CD14-positive monocyte (primary cell): ENCODE measurements at regions not wholly inside any gene's neighbourhood (a gene's known extent, or its start where the extent isn't known, plus 50 kb on each side); places are given as distances from the start of the nearest gene placed in this dataset.

ENCODE experiments used
- DNase-seq, 3 donors: peaks; one replicate each; pipeline ENCODE4 v3.0.0-alpha.2; 2011 to 2022
- H2AFZ ChIP-seq: 2 replicates; pipeline ENCODE4 v1.6.0; 2012; ENCODE audit warnings: mild to moderate bottlenecking, low read depth, low read length, inconsistent platforms; ENCODE audit not compliant: insufficient read depth, poor library complexity, severe bottlenecking
- H3K27ac ChIP-seq, 2 donors: 1 replicate in 1 of 2; 2 replicates in 1 of 2; pipeline ENCODE4 v1.5.1; 2012 to 2013; ENCODE audit warnings: low read length in 2 of 2, control low read depth in 1 of 2, inconsistent platforms in 1 of 2, low read depth in 1 of 2, mild to moderate bottlenecking in 1 of 2
- H3K27me3 ChIP-seq, 2 donors: one replicate each; pipeline versions ENCODE4 v1.6.0 to v1.6.1; 2011 to 2013; ENCODE audit warnings: low read length in 2 of 2; ENCODE audit not compliant: control insufficient read depth in 2 of 2, insufficient read depth in 2 of 2
- H3K36me3 ChIP-seq, 2 donors: replicated peaks in 1 of 2; 1 replicate in 1 of 2; 2 replicates in 1 of 2; pipeline versions ENCODE4 v1.5.1 to v1.6.1; 2012 to 2013; ENCODE audit warnings: low read length in 2 of 2, control low read depth in 1 of 2, inconsistent platforms in 1 of 2, mild to moderate bottlenecking in 1 of 2; ENCODE audit not compliant: insufficient read depth in 2 of 2, control insufficient read depth in 1 of 2
- H3K4me1 ChIP-seq, 2 donors: 1 replicate in 1 of 2; 2 replicates in 1 of 2; pipeline versions ENCODE4 v1.5.1 to v1.6.1; 2012 to 2013; ENCODE audit warnings: low read length in 2 of 2, control low read depth in 1 of 2, inconsistent platforms in 1 of 2, mild to moderate bottlenecking in 1 of 2, moderate library complexity in 1 of 2; ENCODE audit not compliant: insufficient read depth in 2 of 2, control insufficient read depth in 1 of 2
- H3K4me2 ChIP-seq: replicated peaks from 2 replicates; pipeline ENCODE3; 2012; ENCODE audit warnings: low read length, moderate library complexity, mild to moderate bottlenecking; ENCODE audit not compliant: poor library complexity, severe bottlenecking; ENCODE audit errors: extremely low read depth
- H3K4me3 ChIP-seq, 3 experiments: fragments of 200-600 bp in 1 of 3; sonication (generic) in 1 of 3; replicated peaks in 1 of 3; 1 replicate in 2 of 3; 2 replicates in 1 of 3; pipeline ENCODE4 v1.5.1; 2011 to 2013; ENCODE audit warnings: low read length in 3 of 3, mild to moderate bottlenecking in 3 of 3, control low read depth in 2 of 3, low read depth in 2 of 3, inconsistent platforms in 1 of 3, moderate library complexity in 1 of 3
- H3K79me2 ChIP-seq: 2 replicates; pipeline ENCODE4 v1.6.0; 2012; ENCODE audit warnings: mild to moderate bottlenecking, control low read depth, inconsistent platforms, low read length, moderate library complexity; ENCODE audit not compliant: insufficient read depth
- H3K9ac ChIP-seq: 2 replicates; pipeline ENCODE4 v1.6.0; 2017; ENCODE audit warnings: low read length, mild to moderate bottlenecking; ENCODE audit not compliant: insufficient read depth, poor library complexity, severe bottlenecking
- H3K9me3 ChIP-seq, 2 donors: replicated peaks in 1 of 2; 1 replicate in 1 of 2; 2 replicates in 1 of 2; pipeline versions ENCODE4 v1.5.1 to v1.6.1; 2012 to 2013; ENCODE audit warnings: low read length in 2 of 2, control low read depth in 1 of 2; ENCODE audit not compliant: control insufficient read depth in 1 of 2, insufficient read depth in 1 of 2
- H4K20me1 ChIP-seq: 2 replicates; pipeline ENCODE4 v1.6.0; 2012; ENCODE audit warnings: mild to moderate bottlenecking, low read length, control low read depth, moderate library complexity; ENCODE audit not compliant: insufficient read depth
- H3K27ac Mint-ChIP-seq, 7 donors: one replicate each; pipeline ENCODE4 v1.8.0; 2020; ENCODE audit warnings: mild to moderate bottlenecking in 7 of 7, mixed read lengths in 7 of 7, moderate library complexity in 6 of 7, inconsistent platforms in 2 of 7
- H3K27me3 Mint-ChIP-seq, 3 donors: one replicate each; pipeline ENCODE4 v1.8.0; 2021 to 2022; ENCODE audit warnings: low read depth in 3 of 3, mild to moderate bottlenecking in 3 of 3, mixed read lengths in 3 of 3, moderate library complexity in 3 of 3, inconsistent platforms in 1 of 3
- H3K36me3 Mint-ChIP-seq, 2 donors: one replicate each; pipeline ENCODE4 v1.8.0; 2020; ENCODE audit warnings: mixed read lengths in 2 of 2, inconsistent platforms in 1 of 2, mild to moderate bottlenecking in 1 of 2
- H3K4me1 Mint-ChIP-seq: one replicate; pipeline ENCODE4 v1.8.0; 2020; ENCODE audit warnings: mild to moderate bottlenecking, mixed read lengths
- H3K4me3 Mint-ChIP-seq, 2 donors: one replicate each; pipeline ENCODE4 v1.8.0; 2020; ENCODE audit warnings: mild to moderate bottlenecking in 2 of 2, mixed read lengths in 2 of 2, moderate library complexity in 1 of 2
- H3K9me3 Mint-ChIP-seq, 7 donors: one replicate each; pipeline ENCODE4 v1.8.0; 2020 to 2022; ENCODE audit warnings: mixed read lengths in 7 of 7, mild to moderate bottlenecking in 6 of 7, moderate library complexity in 6 of 7, inconsistent platforms in 2 of 7
- CTCF ChIP-seq: fragments of 200-600 bp; IDR thresholded peaks from one replicate; pipeline ENCODE4 v1.8.0; 2022; ENCODE audit warnings: antibody characterized with exemption, mild to moderate bottlenecking
- WGBS: methylation state at CpG from one replicate; pipeline ENCODE4 v1.1.5; 2013; ENCODE audit warnings: missing lambda C conversion rate; ENCODE audit not compliant: insufficient coverage; 5-methylcytosine and 5-hydroxymethylcytosine counted together
- intact Hi-C, 2 donors: fragments of 100-400 bp; cut with micrococcal nuclease; formaldehyde crosslinking; loops; one replicate each; pipeline versions ENCODE4 v1.15.0 to v1.15.1; 2023

GRCh38 chr18:40371673-40372072 is 1583.4 kb upstream of the PIK3C3 start:
- H3K4me1 ChIP-seq, result no peaks in the 10 kb centered on the region
- Mint-ChIP-seq H3K4me1 (no peaks in the 10 kb centered on the region), H3K27ac (no peak overlapping the region), H3K9me3 (peaks cover 2 to 8% (median 6%) of the 10 kb centered on the region in 7 donors), H3K27me3 (peaks cover 0 to 2% (median 0%) of the 10 kb centered on the region in 3 donors), H3K4me3 (no peak overlapping the region), H3K36me3 (no peaks in the 10 kb centered on the region)
- no peak for DNase-seq
- no peak overlapping the region for H3K27ac ChIP-seq
- TF ChIP-seq CTCF, result no peak
- no peak overlapping the region for H2AFZ ChIP-seq
- no CpG with 5 or more reads among the region's 1 CpG for WGBS
- H3K9ac ChIP-seq, result no peak overlapping the region
- no peak overlapping the region for H3K4me2 ChIP-seq
- no peaks in the 10 kb centered on the region for H3K79me2 ChIP-seq
- no peaks in the 10 kb centered on the region for H4K20me1 ChIP-seq
- no peak overlapping the region for H3K4me3 ChIP-seq
- no peaks in the 10 kb centered on the region for H3K36me3 ChIP-seq
- intact Hi-C loops, result loop anchor here in 1 of 2 donors (10.0 kb wide), 1 partner anchor 63 kb away; no protein-coding TSS in a partner anchor
- H3K9me3 ChIP-seq, result peaks cover 0 to 3% of the 10 kb centered on the region in 2 donors
- H3K27me3 ChIP-seq, result no peaks in the 10 kb centered on the region

DNA sequence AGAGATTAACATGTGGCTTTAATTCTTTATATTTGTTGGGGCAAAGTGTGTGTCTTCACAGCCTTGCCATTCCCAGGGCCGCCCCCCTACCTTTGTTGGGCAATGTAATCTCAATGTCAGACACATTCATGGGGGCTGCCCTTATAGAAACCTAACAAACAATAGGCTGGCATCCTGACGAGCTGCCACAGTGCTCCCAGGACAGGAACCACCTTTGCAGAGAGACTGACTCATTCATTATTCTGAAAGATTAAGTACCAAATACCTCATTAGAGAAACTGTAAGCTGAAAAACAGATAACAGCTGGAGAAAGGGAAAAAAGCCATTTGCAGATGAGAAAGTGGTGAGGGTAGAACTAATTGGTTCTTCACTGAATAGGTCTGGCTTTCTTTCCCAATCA is 1587.5 kb upstream of the PIK3C3 start:
- Histone ChIP-seq H3K9ac (no peak overlapping the region), H3K4me2 (no peak overlapping the region), H3K36me3 (no peaks in the 10 kb centered on the region), H4K20me1 (no peaks in the 10 kb centered on the region), H3K4me3 (no peak overlapping the region), H2AFZ (no peak overlapping the region), H3K27ac (no peak overlapping the region), H3K79me2 (no peaks in the 10 kb centered on the region), H3K27me3 (no peaks in the 10 kb centered on the region), H3K9me3 (peaks cover 0 to 3% of the 10 kb centered on the region in 2 donors), H3K4me1 (no peaks in the 10 kb centered on the region)
- Mint-ChIP-seq H3K4me1 (no peaks in the 10 kb centered on the region), H3K9me3 (peaks cover 0 to 8% (median 6%) of the 10 kb centered on the region in 7 donors), H3K27ac (no peak overlapping the region), H3K4me3 (no peak overlapping the region), H3K27me3 (peaks cover 0 to 2% (median 0%) of the 10 kb centered on the region in 3 donors), H3K36me3 (no peaks in the 10 kb centered on the region)
- intact Hi-C loops, result no loop called here
- 80% methylated on average over 1 of the region's 2 CpGs for WGBS
- TF ChIP-seq CTCF, result no peak
- no peak for DNase-seq
